SK-N-SH treated with all-trans-retinoic acid at 6 μM for 48 hours (cell line): ENCODE measurements at regions not wholly inside any gene's neighbourhood (a gene's known extent, or its start where the extent isn't known, plus 50 kb on each side); places are given as distances from the start of the nearest gene placed in this dataset.

ENCODE experiments used
- ATAC-seq: fragments of 200-7000 bp; cut with Tn5 transposase; 3 replicates; pipeline ENCODE4 v1.9.1; 2020; ENCODE audit warnings: mild to moderate bottlenecking, moderate library complexity
- ARNTL ChIP-seq: fragments of 450-650 bp; formaldehyde crosslinking; IDR thresholded peaks from 2 replicates; pipeline ENCODE4 v1.5.0; 2020; ENCODE audit warnings: low read depth, mild to moderate bottlenecking, moderate library complexity, borderline replicate concordance
- BACH2 ChIP-seq: fragments of 250-450 bp; sonication (Bioruptor Pico); IDR thresholded peaks from 2 replicates; pipeline ENCODE4 v1.9.0; 2021; ENCODE audit warnings: mild to moderate bottlenecking, borderline replicate concordance
- CSDC2 ChIP-seq: fragments of 250-450 bp; sonication (Bioruptor Pico); IDR thresholded peaks from 2 replicates; pipeline ENCODE4 v1.5.0; 2020; ENCODE audit warnings: mild to moderate bottlenecking, moderate library complexity
- CSRNP3 ChIP-seq: fragments of 250-450 bp; sonication (Bioruptor Pico); IDR thresholded peaks from 2 replicates; pipeline ENCODE4 v1.5.1; 2021; ENCODE audit warnings: mild to moderate bottlenecking, moderate library complexity
- ESRRG ChIP-seq: fragments of 250-450 bp; sonication (Bioruptor Pico); IDR thresholded peaks from 2 replicates; pipeline ENCODE4 v1.6.1; 2021; ENCODE audit warnings: mild to moderate bottlenecking
- OSR1 ChIP-seq: fragments of 250-450 bp; sonication (Bioruptor Pico); IDR thresholded peaks from 2 replicates; pipeline ENCODE4 v1.8.0; 2022; ENCODE audit warnings: moderate library complexity, mild to moderate bottlenecking, inconsistent platforms
- PPARA ChIP-seq: fragments of 250-450 bp; sonication (Bioruptor Pico); IDR thresholded peaks from 2 replicates; pipeline ENCODE4 v1.5.0; 2020; ENCODE audit warnings: mild to moderate bottlenecking, borderline replicate concordance
- SNAI2 ChIP-seq: fragments of 250-450 bp; sonication (Bioruptor Pico); IDR thresholded peaks from 2 replicates; pipeline ENCODE4 v1.5.0; 2020; ENCODE audit warnings: mild to moderate bottlenecking, moderate library complexity
- TCF4 ChIP-seq: fragments of 250-450 bp; sonication (Bioruptor Pico); IDR thresholded peaks from 2 replicates; pipeline ENCODE4 v1.8.0; 2021; ENCODE audit warnings: mild to moderate bottlenecking, moderate library complexity, borderline replicate concordance
- TSHZ2 ChIP-seq: fragments of 250-450 bp; sonication (Bioruptor Pico); IDR thresholded peaks from 2 replicates; pipeline ENCODE4 v1.5.0; 2020; ENCODE audit warnings: mild to moderate bottlenecking, moderate library complexity
- ZC3H10 ChIP-seq: fragments of 250-450 bp; sonication (Bioruptor Pico); IDR thresholded peaks from 2 replicates; pipeline ENCODE4 v1.5.1; 2021; ENCODE audit warnings: mild to moderate bottlenecking, moderate library complexity
- ZFP3 ChIP-seq: fragments of 250-450 bp; sonication (Bioruptor Pico); IDR thresholded peaks from 2 replicates; pipeline ENCODE4 v1.5.0; 2020; ENCODE audit warnings: mild to moderate bottlenecking, moderate library complexity
- TF ChIP-seq, protein P1 (sequence below): fragments of 250-450 bp; sonication (Bioruptor Pico); IDR thresholded peaks from 2 replicates; pipeline ENCODE4 v1.8.0; 2021; ENCODE audit warnings: low read depth, mild to moderate bottlenecking, moderate library complexity, borderline replicate concordance

DNA sequence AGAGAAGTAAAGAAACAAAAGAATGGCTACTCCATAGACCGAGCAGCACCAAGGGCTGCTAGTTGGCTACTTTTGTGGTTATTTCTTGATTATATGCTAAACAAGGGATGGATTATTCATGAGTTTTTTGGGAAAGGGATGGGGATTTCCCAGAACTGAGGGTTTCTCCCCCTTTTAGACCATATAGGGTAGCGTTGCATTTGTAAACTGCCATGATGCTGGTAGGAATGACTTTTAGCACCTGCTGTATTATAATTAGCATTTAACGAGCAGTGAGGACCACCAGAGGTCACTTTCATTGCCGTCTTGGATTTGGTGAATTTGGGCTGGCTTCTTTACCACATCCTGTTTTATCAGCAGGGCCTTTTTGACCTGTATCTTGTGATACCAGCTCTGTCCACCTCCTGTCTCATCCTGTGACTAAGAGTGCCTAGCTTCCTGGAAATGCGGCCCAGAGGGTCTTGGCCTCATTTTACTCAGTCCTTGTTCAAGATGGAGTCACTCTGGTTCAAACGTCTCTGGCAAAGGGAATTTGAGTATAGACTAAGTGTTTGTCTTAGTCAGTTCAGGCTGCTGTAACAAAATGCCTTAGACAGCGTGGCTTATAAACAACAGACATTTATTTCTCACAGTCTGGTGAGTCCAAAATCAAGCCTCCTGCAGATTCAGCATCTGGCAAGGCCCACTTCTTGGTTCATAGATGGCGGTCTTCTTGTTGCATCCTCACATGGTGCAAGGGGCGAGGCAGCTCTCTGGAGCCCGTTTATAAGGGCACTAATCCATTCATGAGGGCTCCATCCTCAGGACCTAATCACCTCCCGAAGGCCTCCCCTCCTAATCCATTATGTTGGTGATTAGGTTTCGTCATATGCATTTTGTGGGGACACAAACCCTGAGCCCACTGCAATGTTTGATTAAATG is 348.3 kb upstream of the SFSWAP start:
- no peak for ATAC-seq

GRCh38 chr12:131363393-131363792 is 347.5 kb upstream of the SFSWAP start:
- ATAC-seq, result no peak
- TF ChIP-seq TCF4 (CRISPR knock-in tag), result no peak
- TF ChIP-seq, protein P1, sequence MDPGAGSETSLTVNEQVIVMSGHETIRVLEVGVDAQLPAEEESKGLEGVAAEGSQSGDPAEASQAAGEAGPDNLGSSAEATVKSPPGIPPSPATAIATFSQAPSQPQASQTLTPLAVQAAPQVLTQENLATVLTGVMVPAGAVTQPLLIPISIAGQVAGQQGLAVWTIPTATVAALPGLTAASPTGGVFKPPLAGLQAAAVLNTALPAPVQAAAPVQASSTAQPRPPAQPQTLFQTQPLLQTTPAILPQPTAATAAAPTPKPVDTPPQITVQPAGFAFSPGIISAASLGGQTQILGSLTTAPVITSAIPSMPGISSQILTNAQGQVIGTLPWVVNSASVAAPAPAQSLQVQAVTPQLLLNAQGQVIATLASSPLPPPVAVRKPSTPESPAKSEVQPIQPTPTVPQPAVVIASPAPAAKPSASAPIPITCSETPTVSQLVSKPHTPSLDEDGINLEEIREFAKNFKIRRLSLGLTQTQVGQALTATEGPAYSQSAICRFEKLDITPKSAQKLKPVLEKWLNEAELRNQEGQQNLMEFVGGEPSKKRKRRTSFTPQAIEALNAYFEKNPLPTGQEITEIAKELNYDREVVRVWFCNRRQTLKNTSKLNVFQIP (CRISPR knock-in tag), result no peak
- no peak for TF ChIP-seq CSDC2 (CRISPR knock-in tag)
- TF ChIP-seq ESRRG, result no peak
- no peak for TF ChIP-seq BACH2 (CRISPR knock-in tag)
- no peak for TF ChIP-seq TSHZ2
- no peak for TF ChIP-seq SNAI2 (CRISPR knock-in tag)
- no peak for TF ChIP-seq PPARA (CRISPR knock-in tag)
- no peak for TF ChIP-seq CSRNP3 (CRISPR knock-in tag)

More for the DNA sequence above, 348.3 kb upstream of the SFSWAP start:
- no peak for TF ChIP-seq ARNTL (CRISPR knock-in tag)
- no peak for TF ChIP-seq CSRNP3 (CRISPR knock-in tag)
- TF ChIP-seq ZFP3 (CRISPR knock-in tag), result no peak

DNA sequence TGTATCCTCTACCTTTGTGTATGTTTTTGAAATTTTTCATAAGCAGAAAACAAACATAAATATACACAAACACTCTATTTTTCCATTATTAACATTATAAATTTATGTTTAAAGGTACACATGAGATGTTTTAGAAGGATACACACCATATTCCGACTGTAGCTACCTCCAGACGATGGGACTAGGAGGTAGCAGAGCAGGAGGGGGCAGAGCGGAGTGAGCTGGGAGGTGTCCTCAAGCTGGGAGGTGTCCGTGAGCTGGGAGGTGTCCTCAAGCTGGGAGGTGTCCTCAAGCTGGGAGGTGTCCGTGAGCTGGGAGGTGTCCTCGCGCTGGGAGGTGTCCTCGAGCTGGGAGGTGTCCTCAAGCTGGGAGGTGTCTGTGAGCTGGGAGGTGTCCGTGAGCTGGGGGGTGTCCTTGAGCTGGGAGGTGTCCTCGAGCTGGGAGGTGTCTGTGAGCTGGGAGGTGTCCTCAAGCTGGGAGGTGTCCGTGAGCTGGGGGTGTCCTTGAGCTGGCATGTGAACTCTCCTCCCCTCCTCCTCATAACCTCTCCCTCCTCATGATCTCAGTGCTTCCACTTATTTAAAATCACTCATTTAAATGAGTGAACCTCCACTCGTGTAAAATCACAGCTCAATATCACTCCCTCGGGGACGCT is 346.9 kb upstream of the SFSWAP start:
- ATAC-seq, result no peak
- TF ChIP-seq ZC3H10 (CRISPR knock-in tag) (no peak), TSHZ2 (no peak), OSR1 (CRISPR knock-in tag) (no peak), CSDC2 (CRISPR knock-in tag) (no peak), ARNTL (CRISPR knock-in tag) (no peak), ESRRG (no peak), SNAI2 (CRISPR knock-in tag) (no peak)
- TF ChIP-seq, all 23 proteins: peak for 0
